Caco-2 (cell line): ENCODE measurements at regions not wholly inside any gene's neighbourhood (a gene's known extent, or its start where the extent isn't known, plus 50 kb on each side); places are given as distances from the start of the nearest gene placed in this dataset.

Experiments used
- BruUV-seq: library from RNA; stranded (reverse); fragments of 400-500 nt; replicated peaks from 2 replicates; lab custom pipeline; 2021; lab: Mats Ljungman, UMichigan
- CTCF ChIA-PET: fragments of 300-600 bp; sonication (Branson Sonifier 250); formaldehyde crosslinking; loops from one replicate; lab custom pipeline; 2022; ENCODE audit warnings: antibody characterized with exemption; lab: Charles Lee
- POLR2A ChIA-PET: fragments of 300-600 bp; sonication (Branson Sonifier 250); formaldehyde crosslinking; loops from one replicate; lab custom pipeline; 2022; ENCODE audit warnings: antibody characterized with exemption; lab: Charles Lee
- DNase-seq, 2 experiments: peaks; one replicate each; pipeline versions ENCODE4 v3.0.0 to v3.0.0-alpha.2; 2020 to 2022
- H3K27me3 ChIP-seq: replicated peaks from 2 replicates; pipeline ENCODE4 v1.6.0; 2011; ENCODE audit warnings: low read length; ENCODE audit not compliant: control insufficient read depth, insufficient read depth
- H3K36me3 ChIP-seq: 2 replicates; pipeline ENCODE4 v1.5.1; 2011; ENCODE audit warnings: low read length; ENCODE audit not compliant: control insufficient read depth, insufficient read depth
- H3K4me1 ChIP-seq: fragments of 250-450 bp; sonication (Bioruptor Pico); 2 replicates; pipeline ENCODE4 v1.5.1; 2020; ENCODE audit warnings: mild to moderate bottlenecking
- H3K4me3 ChIP-seq: 2 replicates; pipeline ENCODE4 v1.5.1; 2011; ENCODE audit warnings: low read depth, mild to moderate bottlenecking, control low read depth, low read length
- H3K9me3 ChIP-seq: fragments of 250-450 bp; sonication (Bioruptor Pico); 2 replicates; pipeline ENCODE4 v1.5.1; 2020; ENCODE audit warnings: mild to moderate bottlenecking, moderate library complexity
- H3K27ac Mint-ChIP-seq: one replicate; pipeline ENCODE4 v1.8.0; 2022; ENCODE audit warnings: mixed read lengths; ENCODE audit not compliant: unreplicated experiment
- H3K27me3 Mint-ChIP-seq: one replicate; pipeline ENCODE4 v1.8.0; 2022; ENCODE audit warnings: mixed read lengths; ENCODE audit not compliant: insufficient read depth, unreplicated experiment
- H3K36me3 Mint-ChIP-seq: one replicate; pipeline ENCODE4 v1.8.0; 2022; ENCODE audit warnings: mild to moderate bottlenecking, mixed read lengths; ENCODE audit not compliant: insufficient read depth, unreplicated experiment
- H3K4me1 Mint-ChIP-seq: one replicate; pipeline ENCODE4 v1.8.0; 2022; ENCODE audit warnings: low read depth, mixed read lengths; ENCODE audit not compliant: unreplicated experiment
- H3K4me3 Mint-ChIP-seq: one replicate; pipeline ENCODE4 v1.8.0; 2022; ENCODE audit warnings: mild to moderate bottlenecking, moderate library complexity, mixed read lengths; ENCODE audit not compliant: unreplicated experiment
- H3K9me3 Mint-ChIP-seq: one replicate; pipeline ENCODE4 v1.8.0; 2022; ENCODE audit warnings: mixed read lengths; ENCODE audit not compliant: unreplicated experiment
- intact Hi-C: fragments of 100-400 bp; cut with micrococcal nuclease; formaldehyde crosslinking; loops from one replicate; pipeline ENCODE4 v1.10.0; 2022; ENCODE audit not compliant: unreplicated experiment
- TF ChIP-seq, protein P1 (sequence below), 2 experiments: fragments of 200-600 bp in 1 of 2; IDR thresholded peaks; 1 replicate in 1 of 2; 2 replicates in 1 of 2; pipeline versions ENCODE4 v1.5.1 to v1.8.0; 2011 to 2022; ENCODE audit warnings: antibody characterized with exemption in 1 of 2, control low read depth in 1 of 2, inconsistent platforms in 1 of 2, low read depth in 1 of 2, low read length in 1 of 2, mild to moderate bottlenecking in 1 of 2, moderate library complexity in 1 of 2; ENCODE audit not compliant: insufficient read depth in 1 of 2, severe bottlenecking in 1 of 2, unreplicated experiment in 1 of 2

- CTCF ChIA-PET = no interaction called here
- no peak overlapping the region for H3K27ac Mint-ChIP-seq
- no peaks in the 10 kb centered on the region for H3K4me1 ChIP-seq
Observed at GRCh38 chr12:67067453-67068203, 201.5 kb upstream of the CAND1 start.

GRCh38 chr12:67068204-67068731 lies 200.9 kb upstream of the CAND1 start:
- H3K4me1 ChIP-seq = no peaks in the 10 kb centered on the region
- peaks cover 9% of the 10 kb centered on the region for H3K4me1 Mint-ChIP-seq
- no peak overlapping the region for H3K27ac Mint-ChIP-seq
- H3K27me3 ChIP-seq = peaks cover 4% of the 10 kb centered on the region; the same call in 1 of the 2 replicates
- H3K9me3 ChIP-seq = no peaks in the 10 kb centered on the region
- H3K27me3 Mint-ChIP-seq = peaks cover 29% of the 10 kb centered on the region
- no peaks in the 10 kb centered on the region for H3K36me3 ChIP-seq
- no TSS peak for BruUV-seq
- TF ChIP-seq, protein P1, sequence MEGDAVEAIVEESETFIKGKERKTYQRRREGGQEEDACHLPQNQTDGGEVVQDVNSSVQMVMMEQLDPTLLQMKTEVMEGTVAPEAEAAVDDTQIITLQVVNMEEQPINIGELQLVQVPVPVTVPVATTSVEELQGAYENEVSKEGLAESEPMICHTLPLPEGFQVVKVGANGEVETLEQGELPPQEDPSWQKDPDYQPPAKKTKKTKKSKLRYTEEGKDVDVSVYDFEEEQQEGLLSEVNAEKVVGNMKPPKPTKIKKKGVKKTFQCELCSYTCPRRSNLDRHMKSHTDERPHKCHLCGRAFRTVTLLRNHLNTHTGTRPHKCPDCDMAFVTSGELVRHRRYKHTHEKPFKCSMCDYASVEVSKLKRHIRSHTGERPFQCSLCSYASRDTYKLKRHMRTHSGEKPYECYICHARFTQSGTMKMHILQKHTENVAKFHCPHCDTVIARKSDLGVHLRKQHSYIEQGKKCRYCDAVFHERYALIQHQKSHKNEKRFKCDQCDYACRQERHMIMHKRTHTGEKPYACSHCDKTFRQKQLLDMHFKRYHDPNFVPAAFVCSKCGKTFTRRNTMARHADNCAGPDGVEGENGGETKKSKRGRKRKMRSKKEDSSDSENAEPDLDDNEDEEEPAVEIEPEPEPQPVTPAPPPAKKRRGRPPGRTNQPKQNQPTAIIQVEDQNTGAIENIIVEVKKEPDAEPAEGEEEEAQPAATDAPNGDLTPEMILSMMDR (IDR thresholded peaks at IDR 0.05; ENCODE audit: insufficient read depth in 1 of 2, low read depth in 1 of 2, low read length in 1 of 2, severe bottlenecking in 1 of 2, unreplicated experiment in 1 of 2) = no peak
- intact Hi-C loops = loop anchor here (5.0 kb wide), 1 partner anchor 41 kb away; no protein-coding TSS in a partner anchor
- no peaks in the 10 kb centered on the region for H3K9me3 Mint-ChIP-seq
- ChIA-PET CTCF (no interaction called here), POLR2A (no interaction called here)
- no peak for DNase-seq
- no peaks in the 10 kb centered on the region for H3K36me3 Mint-ChIP-seq
- peak overlapping the region; percentile 48 for H3K4me3 ChIP-seq
- peak overlapping the region; percentile 90 for H3K4me3 Mint-ChIP-seq

More at GRCh38 chr12:67067453-67068203, 201.5 kb upstream of the CAND1 start:
- Histone ChIP-seq H3K36me3 (no peaks in the 10 kb centered on the region), H3K4me3 (no peak overlapping the region), H3K27me3 (peaks cover 4% of the 10 kb centered on the region; the same call in 1 of the 2 replicates), H3K9me3 (no peaks in the 10 kb centered on the region)
- DNase-seq = no peak
- intact Hi-C loops = loop anchor here (5.0 kb wide), 1 partner anchor 40 kb away; no protein-coding TSS in a partner anchor
- TF ChIP-seq, protein P1 (IDR thresholded peaks at IDR 0.05; ENCODE audit: insufficient read depth in 1 of 2, low read depth in 1 of 2, low read length in 1 of 2, severe bottlenecking in 1 of 2, unreplicated experiment in 1 of 2) = no peak
- Mint-ChIP-seq H3K4me1 (peaks cover 9% of the 10 kb centered on the region), H3K9me3 (no peaks in the 10 kb centered on the region), H3K4me3 (no peak overlapping the region), H3K36me3 (no peaks in the 10 kb centered on the region), H3K27me3 (peaks cover 29% of the 10 kb centered on the region)
- POLR2A ChIA-PET = no interaction called here
- BruUV-seq = no TSS peak

DNA sequence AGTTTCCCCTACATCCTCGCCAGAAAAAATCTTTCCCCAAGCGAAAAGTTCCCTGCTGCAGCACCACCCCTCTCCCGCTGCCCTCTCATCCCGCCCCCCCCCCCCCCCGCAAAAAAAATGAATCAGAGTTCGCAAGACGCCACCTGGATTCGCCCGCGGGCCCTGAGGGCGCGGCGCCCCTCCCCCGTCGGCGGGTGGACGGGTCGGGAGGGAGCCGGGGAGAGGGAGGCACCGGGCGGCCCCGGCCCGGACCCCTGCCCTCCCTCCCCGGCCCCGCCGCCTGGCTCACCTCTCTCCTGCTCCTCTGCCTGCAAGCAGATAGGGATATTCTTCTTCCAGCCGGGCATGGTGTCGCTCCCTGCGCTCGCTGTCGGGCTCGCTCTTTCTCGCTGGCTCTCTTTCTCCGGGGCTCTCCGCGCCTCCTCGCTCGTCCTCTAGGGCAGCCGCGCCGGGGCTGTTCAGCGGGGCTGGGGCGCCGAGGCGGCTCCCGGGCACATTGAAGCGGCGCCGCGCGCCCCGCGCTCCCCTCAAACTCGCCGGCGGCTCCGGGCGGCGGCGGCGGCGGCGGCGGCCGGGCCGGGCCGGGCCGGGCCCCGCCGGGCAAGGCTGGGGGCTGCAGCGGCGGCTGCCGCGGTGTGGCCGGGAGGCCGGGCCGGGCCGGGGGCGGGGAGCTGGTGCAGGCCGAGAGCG lies 200.3 kb upstream of the CAND1 start:
- peak overlapping the region; percentile 48 for H3K4me3 ChIP-seq
- H3K9me3 Mint-ChIP-seq = no peaks in the 10 kb centered on the region
- peak overlapping the region; percentile 90 for H3K4me3 Mint-ChIP-seq
- H3K27me3 ChIP-seq = peaks cover 4% of the 10 kb centered on the region; the same call in 1 of the 2 replicates
- TF ChIP-seq, protein P1 (IDR thresholded peaks at IDR 0.05; ENCODE audit: insufficient read depth in 1 of 2, low read depth in 1 of 2, low read length in 1 of 2, severe bottlenecking in 1 of 2, unreplicated experiment in 1 of 2) = no peak
- ChIA-PET CTCF (interaction anchor here (1.2 kb wide), 1 partner anchor 16 kb away, joined by 3 read pairs; no protein-coding TSS in a partner anchor), POLR2A (no interaction called here)
- peaks cover 9% of the 10 kb centered on the region for H3K4me1 Mint-ChIP-seq
- BruUV-seq = no TSS peak
- H3K27ac Mint-ChIP-seq = no peak overlapping the region
- H3K4me1 ChIP-seq = no peaks in the 10 kb centered on the region
- H3K9me3 ChIP-seq = no peaks in the 10 kb centered on the region
- DNase-seq = peak; percentile 45 to 53
- H3K36me3 ChIP-seq = no peaks in the 10 kb centered on the region
- peaks cover 33% of the 10 kb centered on the region for H3K27me3 Mint-ChIP-seq
- intact Hi-C loops = loop anchor here (5.0 kb wide), 1 partner anchor 42 kb away; no protein-coding TSS in a partner anchor
- no peaks in the 10 kb centered on the region for H3K36me3 Mint-ChIP-seq
